ENCODE measurements at regions not wholly inside any gene's neighbourhood (a gene's known extent, or its start where the extent isn't known, plus 50 kb on each side); places are given as distances from the start of the nearest gene placed in this dataset.

DNA sequence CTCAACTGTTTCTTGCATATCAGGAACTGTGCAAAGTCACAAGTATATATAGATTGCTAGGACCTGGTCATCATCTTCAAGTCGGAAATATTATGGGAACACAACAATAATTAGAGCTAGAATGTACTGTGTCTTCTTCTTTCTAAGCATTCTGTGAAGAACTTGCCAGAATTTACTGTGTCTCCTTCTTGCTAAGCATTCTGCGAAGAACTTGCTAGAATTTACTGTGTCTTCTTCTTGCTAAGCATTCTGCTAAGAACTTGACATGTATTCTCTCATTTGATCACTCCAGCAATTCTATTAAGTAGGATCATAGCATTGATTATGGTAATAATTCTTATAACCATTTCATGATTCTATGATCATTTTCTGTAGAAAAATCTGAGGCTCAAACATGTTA, 231.7 kb downstream of the FOXL1 start:
- ChIA-PET RAD21 (ENCODE audit: unreplicated experiment) (no interaction called here), POLR2A (no interaction called here), CTCF (no interaction called here), SMC1A (ENCODE audit: uncharacterized antibody, unreplicated experiment) (no interaction called here)
- Histone ChIP-seq H3K27me3 (replicated peaks in 1 of 2; ENCODE audit: control insufficient read depth in 2 of 2, insufficient read depth in 2 of 2, low read length in 1 of 2) (no peaks in the 10 kb centered on the region; a peak in 1 of 4 replicates), H4K20me1 (ENCODE audit: control insufficient read depth, insufficient read depth) (no peaks in the 10 kb centered on the region), H3K9me3 (replicated peaks; ENCODE audit: control insufficient read depth, insufficient read depth, low read length) (no peaks in the 10 kb centered on the region), H3K79me2 (ENCODE audit: control insufficient read depth, insufficient read depth, low read length) (no peaks in the 10 kb centered on the region), H3K4me1 (ENCODE audit: control insufficient read depth, insufficient read depth, low read length) (no peaks in the 10 kb centered on the region), H3K27ac (ENCODE audit: control insufficient read depth, insufficient read depth) (no peak overlapping the region), H2AFZ (ENCODE audit: control insufficient read depth, low read depth, low read length) (no peak overlapping the region), H3K4me3 (no peak overlapping the region), H3K9ac (ENCODE audit: control insufficient read depth, insufficient read depth, low read length) (no peak overlapping the region), H3K4me2 (ENCODE audit: control insufficient read depth, insufficient read depth) (no peak overlapping the region), H3K36me3 (ENCODE audit: control insufficient read depth in 2 of 2, insufficient read depth in 2 of 2, low read length in 1 of 2) (no peaks in the 10 kb centered on the region)
- DNase-seq (ENCODE audit: low read depth, low spot score), result no peak
- no peak for TF ChIP-seq MLLT1 (IDR thresholded peaks at IDR 0.05)
- TF ChIP-seq SIN3A (IDR thresholded peaks at IDR 0.05; ENCODE audit: low read depth, low read length), result no peak
- ATAC-seq, result no peak
- BruUV-seq (replicated peaks), result no TSS peak
- WGBS (ENCODE audit: insufficient coverage, insufficient replicate concordance, low lambda C conversion rate, missing lambda C conversion rate), result 2% methylated on average over 2 of the region's 2 CpGs
- intact Hi-C loops (cut with micrococcal nuclease; ENCODE audit: unreplicated experiment) (no loop called here), in situ Hi-C loops (cut with MboI) (no loop called here)
- no peak for FAIRE-seq

DNA sequence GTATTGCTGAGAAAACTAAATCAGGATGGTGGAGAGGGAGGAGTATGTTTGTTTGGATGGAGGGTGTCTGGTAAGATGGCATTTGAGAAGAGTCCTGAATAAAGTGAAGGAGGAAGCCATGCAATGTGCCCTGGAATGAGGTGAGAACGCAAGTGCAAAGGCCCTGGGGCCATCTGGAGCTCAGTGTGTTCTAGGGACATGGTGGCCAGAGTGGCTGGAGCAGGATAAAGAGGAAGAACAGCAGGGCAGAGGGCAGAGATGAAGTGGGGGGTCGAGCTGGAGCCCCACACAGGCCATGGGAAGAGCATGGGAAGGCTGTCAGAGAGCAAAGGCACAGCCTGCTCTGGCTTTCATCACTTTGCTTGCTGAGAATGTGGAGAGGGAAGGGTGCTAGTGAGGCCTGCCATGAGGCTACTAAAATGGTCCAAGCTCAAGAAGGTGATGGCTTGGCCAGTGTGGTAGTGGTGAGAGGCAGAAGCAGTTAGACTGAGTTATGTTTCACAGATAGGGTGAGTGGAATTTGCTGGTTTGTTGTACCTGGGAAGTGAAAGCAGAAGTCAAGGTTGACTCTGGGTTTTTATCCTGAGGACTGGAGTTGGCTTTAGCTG, 234.1 kb downstream of the FOXL1 start:
- no peak for ATAC-seq
- no peak for DNase-seq (ENCODE audit: low read depth, low spot score)
- ChIA-PET SMC1A (ENCODE audit: uncharacterized antibody, unreplicated experiment) (no interaction called here), RAD21 (ENCODE audit: unreplicated experiment) (no interaction called here), CTCF (no interaction called here), POLR2A (no interaction called here)
- Histone ChIP-seq H3K36me3 (ENCODE audit: control insufficient read depth in 2 of 2, insufficient read depth in 2 of 2, low read length in 1 of 2) (no peaks in the 10 kb centered on the region), H2AFZ (ENCODE audit: control insufficient read depth, low read depth, low read length) (no peak overlapping the region), H3K4me1 (ENCODE audit: control insufficient read depth, insufficient read depth, low read length) (no peaks in the 10 kb centered on the region), H3K27ac (ENCODE audit: control insufficient read depth, insufficient read depth) (no peak overlapping the region), H3K27me3 (replicated peaks in 1 of 2; ENCODE audit: control insufficient read depth in 2 of 2, insufficient read depth in 2 of 2, low read length in 1 of 2) (no peaks in the 10 kb centered on the region; a peak in 1 of 4 replicates), H4K20me1 (ENCODE audit: control insufficient read depth, insufficient read depth) (no peaks in the 10 kb centered on the region), H3K9ac (ENCODE audit: control insufficient read depth, insufficient read depth, low read length) (no peak overlapping the region), H3K79me2 (ENCODE audit: control insufficient read depth, insufficient read depth, low read length) (no peaks in the 10 kb centered on the region), H3K4me3 (no peak overlapping the region), H3K9me3 (replicated peaks; ENCODE audit: control insufficient read depth, insufficient read depth, low read length) (no peaks in the 10 kb centered on the region), H3K4me2 (ENCODE audit: control insufficient read depth, insufficient read depth) (no peak overlapping the region)
- WGBS (ENCODE audit: insufficient coverage, insufficient replicate concordance, low lambda C conversion rate, missing lambda C conversion rate), result 7% methylated on average over 2 of the region's 2 CpGs
- in situ Hi-C loops (cut with MboI) (no loop called here), intact Hi-C loops (cut with micrococcal nuclease; ENCODE audit: unreplicated experiment) (no loop called here)
- FAIRE-seq, result no peak
- TF ChIP-seq USF1 (IDR thresholded peaks at IDR 0.05; ENCODE audit: borderline replicate concordance, extremely low read length, insufficient read depth, low read depth, low read length), result no peak
- no TSS peak for BruUV-seq (replicated peaks)
